CD4-positive, alpha-beta T cell (primary cell): ENCODE measurements at regions not wholly inside any gene's neighbourhood (a gene's known extent, or its start where the extent isn't known, plus 50 kb on each side); places are given as distances from the start of the nearest gene placed in this dataset.

Experiments used
- ATAC-seq: fragments of 200-7000 bp; cut with Tn5 transposase; one replicate; pipeline ENCODE4 v1.10.0; 2022; ENCODE audit warnings: mild to moderate bottlenecking; ENCODE audit not compliant: poor library complexity
- CTCF ChIA-PET: fragments of 350-600 bp; sonication (Branson Sonifier 250); formaldehyde crosslinking; loops from one replicate; lab custom pipeline; 2021; ENCODE audit warnings: antibody characterized with exemption, inconsistent platforms; lab: Charles Lee
- POLR2A ChIA-PET: fragments of 350-600 bp; sonication (Branson Sonifier 250); formaldehyde crosslinking; loops from one replicate; lab custom pipeline; 2021; ENCODE audit warnings: antibody characterized with exemption, inconsistent platforms; lab: Charles Lee
- DNase-seq, 14 experiments: peaks; one replicate each; pipeline ENCODE4 v3.0.0-alpha.2; 2013 to 2020; ENCODE audit warnings: mixed read lengths in 2 of 14
- H3K27ac ChIP-seq, 2 donors: one replicate each; pipeline versions ENCODE4 v1.5.1 to v1.7.0; 2013; ENCODE audit warnings: low read length in 2 of 2, low read depth in 1 of 2, mild to moderate bottlenecking in 1 of 2
- H3K27me3 ChIP-seq, 2 experiments: 1 replicate in 1 of 2; 2 replicates in 1 of 2; pipeline versions ENCODE4 v1.6.1 to v1.7.0; 2013; ENCODE audit warnings: low read length in 2 of 2, control low read depth in 1 of 2, mild to moderate bottlenecking in 1 of 2, moderate library complexity in 1 of 2; ENCODE audit not compliant: insufficient read depth in 2 of 2, control insufficient read depth in 1 of 2
- H3K36me3 ChIP-seq: one replicate; pipeline ENCODE4 v1.6.1; 2013; ENCODE audit warnings: low read length, control low read depth; ENCODE audit not compliant: insufficient read depth
- H3K4me1 ChIP-seq: one replicate; pipeline ENCODE4 v1.6.1; 2013; ENCODE audit warnings: low read length, control low read depth; ENCODE audit not compliant: insufficient read depth
- H3K4me3 ChIP-seq: one replicate; pipeline ENCODE4 v1.5.1; 2013; ENCODE audit warnings: mild to moderate bottlenecking, low read length, moderate library complexity
- H3K9me3 ChIP-seq, 2 experiments: 1 replicate in 1 of 2; 2 replicates in 1 of 2; pipeline versions ENCODE4 v1.6.1 to v1.7.0; 2013; ENCODE audit warnings: low read length in 2 of 2, mild to moderate bottlenecking in 2 of 2, control low read depth in 1 of 2, moderate library complexity in 1 of 2; ENCODE audit not compliant: control insufficient read depth in 1 of 2, insufficient read depth in 1 of 2
- H3K27ac Mint-ChIP-seq: one replicate; pipeline ENCODE4 v1.8.0; 2020; ENCODE audit warnings: mixed read lengths
- H3K27me3 Mint-ChIP-seq: one replicate; pipeline ENCODE4 v1.8.0; 2021; ENCODE audit warnings: mixed read lengths
- H3K36me3 Mint-ChIP-seq: one replicate; pipeline ENCODE4 v1.8.0; 2021; ENCODE audit warnings: low read depth, mixed read lengths
- H3K4me1 Mint-ChIP-seq: one replicate; pipeline ENCODE4 v1.8.0; 2021; ENCODE audit warnings: low read depth, mixed read lengths
- H3K4me3 Mint-ChIP-seq: one replicate; pipeline ENCODE4 v1.8.0; 2020; ENCODE audit warnings: mild to moderate bottlenecking, mixed read lengths
- H3K9me3 Mint-ChIP-seq: one replicate; pipeline ENCODE4 v1.8.0; 2020; ENCODE audit warnings: mixed read lengths
- intact Hi-C, 2 experiments: fragments of 100-400 bp; cut with DNase I in 1 of 2; cut with micrococcal nuclease in 1 of 2; formaldehyde crosslinking; loops; one replicate each; pipeline versions ENCODE4 v1.15.1 to v1.9.0; 2023 to 2025; cut with DNase I, micrococcal nuclease
- TF ChIP-seq, protein P1 (sequence below): fragments of 200-600 bp; IDR thresholded peaks from one replicate; pipeline ENCODE4 v1.8.0; 2022; ENCODE audit warnings: antibody characterized with exemption, mild to moderate bottlenecking

DNA sequence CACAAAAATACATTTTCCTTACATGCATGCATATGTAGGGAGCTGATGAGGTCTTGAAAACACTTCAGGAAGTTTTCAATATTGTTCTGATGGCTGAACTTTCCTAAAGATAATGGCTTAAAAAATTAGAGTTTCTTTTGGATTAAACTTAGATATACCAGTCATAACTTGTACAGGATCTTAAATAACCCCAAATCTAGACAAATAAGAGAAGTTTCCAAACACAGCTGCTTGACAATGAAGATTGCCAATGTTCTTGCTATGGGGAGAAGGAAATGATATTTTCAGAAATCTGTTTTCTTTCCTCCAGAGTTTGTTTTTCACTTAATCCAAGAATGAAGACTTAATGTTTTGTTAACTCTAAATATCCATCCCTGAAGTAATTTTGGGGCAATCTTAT, 54.6 kb upstream of the SPTBN1 start:
- no peaks in the 10 kb centered on the region for H3K36me3 ChIP-seq
- Mint-ChIP-seq H3K27ac (no peak overlapping the region), H3K4me1 (peaks cover 5% of the 10 kb centered on the region), H3K9me3 (no peaks in the 10 kb centered on the region), H3K27me3 (no peaks in the 10 kb centered on the region), H3K36me3 (no peaks in the 10 kb centered on the region), H3K4me3 (no peak overlapping the region)
- peaks cover 5% of the 10 kb centered on the region for H3K4me1 ChIP-seq
- H3K27me3 ChIP-seq, result no peaks in the 10 kb centered on the region
- no peak for DNase-seq
- POLR2A ChIA-PET, result no interaction called here
- no peak overlapping the region for H3K27ac ChIP-seq
- H3K9me3 ChIP-seq, result no peaks in the 10 kb centered on the region
- CTCF ChIA-PET, result interaction anchor here (1.4 kb wide), 1 partner anchor 9 kb away, joined by 3 read pairs; no protein-coding TSS in a partner anchor
- TF ChIP-seq, protein P1, sequence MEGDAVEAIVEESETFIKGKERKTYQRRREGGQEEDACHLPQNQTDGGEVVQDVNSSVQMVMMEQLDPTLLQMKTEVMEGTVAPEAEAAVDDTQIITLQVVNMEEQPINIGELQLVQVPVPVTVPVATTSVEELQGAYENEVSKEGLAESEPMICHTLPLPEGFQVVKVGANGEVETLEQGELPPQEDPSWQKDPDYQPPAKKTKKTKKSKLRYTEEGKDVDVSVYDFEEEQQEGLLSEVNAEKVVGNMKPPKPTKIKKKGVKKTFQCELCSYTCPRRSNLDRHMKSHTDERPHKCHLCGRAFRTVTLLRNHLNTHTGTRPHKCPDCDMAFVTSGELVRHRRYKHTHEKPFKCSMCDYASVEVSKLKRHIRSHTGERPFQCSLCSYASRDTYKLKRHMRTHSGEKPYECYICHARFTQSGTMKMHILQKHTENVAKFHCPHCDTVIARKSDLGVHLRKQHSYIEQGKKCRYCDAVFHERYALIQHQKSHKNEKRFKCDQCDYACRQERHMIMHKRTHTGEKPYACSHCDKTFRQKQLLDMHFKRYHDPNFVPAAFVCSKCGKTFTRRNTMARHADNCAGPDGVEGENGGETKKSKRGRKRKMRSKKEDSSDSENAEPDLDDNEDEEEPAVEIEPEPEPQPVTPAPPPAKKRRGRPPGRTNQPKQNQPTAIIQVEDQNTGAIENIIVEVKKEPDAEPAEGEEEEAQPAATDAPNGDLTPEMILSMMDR, result no peak
- intact Hi-C loops, result no loop called here
- no peak overlapping the region for H3K4me3 ChIP-seq
- ATAC-seq, result no peak

DNA sequence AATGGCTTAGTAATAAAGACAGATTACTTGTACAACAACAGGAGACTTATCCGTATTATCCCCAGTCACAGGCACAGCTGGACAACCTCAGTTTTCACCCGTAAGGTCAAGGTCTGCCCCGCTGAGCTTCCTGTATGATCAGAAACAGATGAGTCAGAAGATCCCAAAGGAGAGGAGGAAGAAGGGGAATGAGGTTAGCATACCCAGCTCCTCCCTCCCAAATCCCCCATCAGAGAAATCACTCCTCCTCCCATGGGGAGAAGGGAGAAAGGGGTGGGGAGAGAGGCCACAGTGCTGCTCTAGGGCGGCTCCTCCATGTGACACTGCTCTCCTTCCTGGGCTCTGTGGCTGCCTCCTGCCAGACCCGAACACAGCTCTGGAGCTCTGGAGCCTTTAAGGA, 53.8 kb upstream of the SPTBN1 start:
- DNase-seq, result no peak
- POLR2A ChIA-PET, result no interaction called here
- H3K4me1 Mint-ChIP-seq, result peaks cover 5% of the 10 kb centered on the region
- H3K36me3 ChIP-seq, result no peaks in the 10 kb centered on the region
- H3K9me3 Mint-ChIP-seq, result no peaks in the 10 kb centered on the region
- H3K27ac Mint-ChIP-seq, result no peak overlapping the region
- no peak overlapping the region for H3K4me3 ChIP-seq
- no peaks in the 10 kb centered on the region for H3K27me3 ChIP-seq
- no peaks in the 10 kb centered on the region for H3K9me3 ChIP-seq
- H3K27me3 Mint-ChIP-seq, result no peaks in the 10 kb centered on the region
- no peaks in the 10 kb centered on the region for H3K36me3 Mint-ChIP-seq
- CTCF ChIA-PET, result no interaction called here
- no peak overlapping the region for H3K27ac ChIP-seq
- intact Hi-C loops, result no loop called here
- H3K4me3 Mint-ChIP-seq, result no peak overlapping the region
- ATAC-seq, result no peak
- H3K4me1 ChIP-seq, result peaks cover 5% of the 10 kb centered on the region
- TF ChIP-seq, protein P1, result no peak

DNA sequence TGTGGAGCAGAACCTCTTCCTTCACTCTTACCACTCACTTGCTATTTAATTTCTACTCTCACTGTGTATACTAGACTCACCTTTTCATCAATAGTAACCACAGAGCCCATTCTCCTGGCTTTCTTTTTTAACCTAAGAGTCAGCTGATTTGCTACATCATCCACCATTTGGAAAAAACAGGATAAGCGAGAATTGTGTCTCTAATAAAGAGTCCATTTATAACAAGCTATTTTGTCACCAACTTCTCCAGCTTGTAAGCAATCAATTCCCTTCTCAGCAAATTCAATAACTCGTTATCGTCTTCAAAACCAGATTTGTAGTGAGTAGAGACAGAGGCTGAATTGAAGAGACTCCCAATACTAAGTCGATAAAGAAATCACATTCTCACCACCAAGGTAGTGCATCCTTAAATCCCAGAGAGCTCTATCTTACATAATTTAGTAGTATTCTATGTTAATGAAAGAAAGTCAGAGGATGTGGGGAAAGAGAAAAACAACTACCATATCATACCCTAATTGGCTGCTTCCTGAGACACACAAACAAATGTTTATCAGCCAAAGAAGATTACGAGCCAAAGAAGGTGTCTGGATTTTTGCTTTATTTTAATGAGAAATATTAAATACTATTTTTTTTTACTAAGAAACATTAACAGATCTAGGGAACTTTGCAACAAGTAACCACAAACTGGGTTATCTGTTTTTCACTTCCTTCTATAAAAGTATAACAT, 52.5 kb upstream of the SPTBN1 start:
- H3K4me3 Mint-ChIP-seq, result no peak overlapping the region
- H3K36me3 ChIP-seq, result no peaks in the 10 kb centered on the region
- intact Hi-C loops, result no loop called here
- H3K27me3 Mint-ChIP-seq, result no peaks in the 10 kb centered on the region
- no peak overlapping the region for H3K27ac ChIP-seq
- no peak overlapping the region for H3K27ac Mint-ChIP-seq
- DNase-seq (no peak), ATAC-seq (no peak)
- H3K4me3 ChIP-seq, result no peak overlapping the region
- ChIA-PET CTCF (interaction anchor here (0.8 kb wide), 1 partner anchor 11 kb away, joined by 3 read pairs; no protein-coding TSS in a partner anchor), POLR2A (no interaction called here)
- H3K4me1 ChIP-seq, result peaks cover 5% of the 10 kb centered on the region
- TF ChIP-seq, protein P1, result no peak
- H3K4me1 Mint-ChIP-seq, result peaks cover 5% of the 10 kb centered on the region
- H3K9me3 Mint-ChIP-seq, result no peaks in the 10 kb centered on the region
- no peaks in the 10 kb centered on the region for H3K36me3 Mint-ChIP-seq
- H3K9me3 ChIP-seq, result no peaks in the 10 kb centered on the region
- no peaks in the 10 kb centered on the region for H3K27me3 ChIP-seq
